ENCODE measurements at regions not wholly inside any gene's neighbourhood (a gene's known extent, or its start where the extent isn't known, plus 50 kb on each side); places are given as distances from the start of the nearest gene placed in this dataset.
"Not testable (repeated sequence)": the region's sequence is repeated elsewhere in the genome, so short reads cannot be mapped to it uniquely, and the experiment has no call there.

DNA sequence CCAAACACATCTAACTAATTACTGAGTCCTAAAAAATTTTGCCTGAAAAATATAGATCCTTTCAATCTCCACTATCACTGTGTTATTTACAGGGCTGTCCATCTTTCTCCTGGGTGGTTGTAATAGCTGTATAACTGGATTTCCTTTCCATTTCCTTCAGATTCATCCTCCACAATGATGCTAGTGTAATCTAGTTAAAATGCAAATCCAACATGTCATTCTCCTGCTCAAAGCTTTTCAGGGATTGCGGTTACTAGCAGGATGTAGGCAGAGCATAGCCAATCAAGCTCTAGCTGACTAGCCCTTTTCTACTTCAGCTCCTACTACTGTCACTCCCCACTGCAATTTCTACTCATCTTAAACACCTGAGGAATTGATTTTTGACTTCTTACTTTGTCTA lies 283.0 kb downstream of the RAB38 start:
- ATAC-seq (ENCODE audit: low FRiP score) (no peak), DNase-seq (ENCODE audit: low spot score) (no peak)
- TF ChIP-seq, protein P1, sequence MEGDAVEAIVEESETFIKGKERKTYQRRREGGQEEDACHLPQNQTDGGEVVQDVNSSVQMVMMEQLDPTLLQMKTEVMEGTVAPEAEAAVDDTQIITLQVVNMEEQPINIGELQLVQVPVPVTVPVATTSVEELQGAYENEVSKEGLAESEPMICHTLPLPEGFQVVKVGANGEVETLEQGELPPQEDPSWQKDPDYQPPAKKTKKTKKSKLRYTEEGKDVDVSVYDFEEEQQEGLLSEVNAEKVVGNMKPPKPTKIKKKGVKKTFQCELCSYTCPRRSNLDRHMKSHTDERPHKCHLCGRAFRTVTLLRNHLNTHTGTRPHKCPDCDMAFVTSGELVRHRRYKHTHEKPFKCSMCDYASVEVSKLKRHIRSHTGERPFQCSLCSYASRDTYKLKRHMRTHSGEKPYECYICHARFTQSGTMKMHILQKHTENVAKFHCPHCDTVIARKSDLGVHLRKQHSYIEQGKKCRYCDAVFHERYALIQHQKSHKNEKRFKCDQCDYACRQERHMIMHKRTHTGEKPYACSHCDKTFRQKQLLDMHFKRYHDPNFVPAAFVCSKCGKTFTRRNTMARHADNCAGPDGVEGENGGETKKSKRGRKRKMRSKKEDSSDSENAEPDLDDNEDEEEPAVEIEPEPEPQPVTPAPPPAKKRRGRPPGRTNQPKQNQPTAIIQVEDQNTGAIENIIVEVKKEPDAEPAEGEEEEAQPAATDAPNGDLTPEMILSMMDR (IDR thresholded peaks at IDR 0.05) = no peak

DNA sequence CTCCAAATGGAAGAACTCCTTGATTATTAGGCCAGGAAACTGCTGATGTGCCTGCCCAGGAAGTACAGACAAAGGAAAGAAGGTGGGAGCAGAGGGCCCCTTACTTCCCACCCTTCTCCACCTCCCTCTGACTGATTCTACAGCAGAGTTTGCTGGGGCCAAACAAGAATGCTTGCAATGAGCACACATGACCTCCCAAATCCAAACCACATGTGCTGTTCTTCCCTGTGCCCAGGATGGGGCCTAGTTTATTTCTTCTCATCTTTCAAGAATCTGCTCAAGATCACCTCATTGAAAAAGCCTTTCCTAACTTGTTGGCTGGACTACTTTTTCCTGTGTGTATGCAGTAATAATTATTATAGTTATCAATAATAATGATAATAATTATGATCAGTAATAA lies 286.1 kb downstream of the RAB38 start:
- ATAC-seq (ENCODE audit: low FRiP score) = no peak

DNA sequence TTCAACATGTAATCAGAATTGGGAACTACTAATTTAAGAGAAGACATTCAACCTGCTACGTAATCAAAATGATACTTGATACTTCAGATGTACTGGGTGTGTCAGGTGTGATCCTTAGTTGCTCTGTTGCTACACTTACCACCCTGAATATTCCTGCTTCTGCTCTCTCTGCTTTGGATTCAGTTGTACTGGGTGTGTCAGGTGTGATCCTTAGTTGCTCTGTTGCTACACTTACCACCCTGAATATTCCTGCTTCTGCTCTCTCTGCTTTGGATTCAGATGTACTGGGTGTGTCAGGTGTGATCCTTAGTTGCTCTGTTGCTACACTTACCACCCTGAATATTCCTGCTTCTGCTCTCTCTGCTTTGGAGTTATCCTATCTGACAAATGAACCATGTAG lies 290.2 kb downstream of the RAB38 start:
- not testable (repeated sequence) for DNase-seq (ENCODE audit: low spot score); ATAC-seq (ENCODE audit: low FRiP score)

More for the DNA sequence above, 286.1 kb downstream of the RAB38 start:
- TF ChIP-seq, protein P1 (IDR thresholded peaks at IDR 0.05) = no peak
- DNase-seq (ENCODE audit: low spot score) = no peak

DNA sequence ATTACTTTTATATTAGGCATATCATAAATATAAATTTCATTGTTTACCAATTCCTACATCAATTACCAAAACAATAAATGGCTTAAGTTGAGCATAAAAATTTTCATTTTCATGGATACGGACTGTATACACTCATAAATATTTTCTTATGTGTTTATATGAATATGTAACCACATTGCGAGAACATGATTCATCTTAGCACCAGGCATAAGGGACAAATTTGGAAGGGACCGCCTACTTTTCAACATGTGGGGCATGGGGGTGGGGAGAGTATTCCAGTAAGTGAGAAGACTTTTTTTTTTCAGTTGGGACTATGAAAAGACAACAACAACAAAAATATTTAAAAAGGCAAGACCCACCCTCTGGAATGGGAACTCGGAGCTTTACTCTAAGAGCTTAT lies 296.1 kb downstream of the RAB38 start:
- DNase-seq (ENCODE audit: low spot score) (no peak), ATAC-seq (ENCODE audit: low FRiP score) (no peak)
- TF ChIP-seq, protein P1 (IDR thresholded peaks at IDR 0.05) = no peak

DNA sequence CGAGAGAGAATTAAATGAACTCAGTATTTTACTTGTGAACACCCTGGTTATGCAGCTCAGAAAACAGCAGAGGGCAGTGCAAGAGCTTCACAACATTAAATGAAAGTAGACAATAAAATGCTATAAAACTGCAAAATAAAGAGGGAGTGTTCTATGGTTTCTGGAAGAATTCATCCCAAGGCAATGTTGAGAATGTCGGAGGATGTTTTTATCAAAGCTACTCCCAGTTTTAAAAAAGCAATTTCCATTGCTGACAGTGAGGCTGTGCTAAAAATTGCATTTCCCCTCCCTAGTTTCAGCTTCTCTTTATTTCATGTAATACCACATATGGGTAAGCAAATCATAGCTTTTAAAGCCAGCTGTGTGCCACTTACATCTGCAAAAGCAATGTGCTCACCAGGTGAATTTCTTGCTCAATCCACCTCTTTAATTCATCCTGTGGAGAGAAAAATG lies 296.8 kb downstream of the RAB38 start:
- TF ChIP-seq, protein P1 (IDR thresholded peaks at IDR 0.05) = no peak
- DNase-seq (ENCODE audit: low spot score) = no peak
- ATAC-seq (ENCODE audit: low FRiP score) = no peak

DNA sequence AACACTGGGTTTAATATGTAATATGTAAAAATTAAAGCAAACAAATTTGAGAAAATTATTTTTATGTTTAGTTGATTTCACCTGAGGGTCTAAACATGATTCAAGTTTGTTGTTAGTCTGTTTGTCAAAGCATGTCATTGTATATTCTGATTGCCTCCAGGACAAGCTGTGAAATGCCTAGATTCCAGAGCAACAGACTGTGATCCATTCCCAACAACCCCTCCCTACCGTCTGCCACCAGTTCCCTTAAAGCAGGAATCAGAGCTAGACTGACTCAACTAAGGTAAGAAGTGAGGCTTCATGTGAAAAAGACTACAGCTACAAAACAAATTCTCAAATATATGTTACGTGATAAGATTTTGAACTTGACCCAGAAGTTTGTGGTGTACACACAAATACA lies 304.2 kb downstream of the RAB38 start:
- TF ChIP-seq, protein P1 (IDR thresholded peaks at IDR 0.05) = no peak
- DNase-seq (ENCODE audit: low spot score) = no peak
- no peak for ATAC-seq (ENCODE audit: low FRiP score)

DNA sequence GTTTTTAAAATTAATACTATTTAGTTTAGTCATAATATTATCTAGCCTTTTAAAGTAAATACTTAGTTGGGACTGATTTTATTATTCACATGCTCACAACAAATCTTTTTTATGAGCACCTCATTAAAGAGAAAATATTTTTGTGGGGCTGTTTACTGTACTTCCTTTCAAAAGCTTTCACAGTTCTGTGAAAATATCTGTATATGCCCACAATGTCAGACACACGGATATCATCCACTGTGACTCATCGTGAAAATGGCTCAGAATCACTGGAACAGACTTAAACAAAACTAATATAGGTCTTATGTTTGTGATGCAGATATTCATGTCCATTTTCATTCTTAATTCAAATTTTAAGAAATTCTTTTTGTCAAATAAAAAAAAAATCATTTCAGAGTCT lies 305.2 kb downstream of the RAB38 start:
- no peak for ATAC-seq (ENCODE audit: low FRiP score)

More for the DNA sequence above, 305.2 kb downstream of the RAB38 start:
- no peak for DNase-seq (ENCODE audit: low spot score)
- TF ChIP-seq, protein P1 (IDR thresholded peaks at IDR 0.05) = no peak
